ENCODE measurements at regions not wholly inside any gene's neighbourhood (a gene's known extent, or its start where the extent isn't known, plus 50 kb on each side); places are given as distances from the start of the nearest gene placed in this dataset.

DNA sequence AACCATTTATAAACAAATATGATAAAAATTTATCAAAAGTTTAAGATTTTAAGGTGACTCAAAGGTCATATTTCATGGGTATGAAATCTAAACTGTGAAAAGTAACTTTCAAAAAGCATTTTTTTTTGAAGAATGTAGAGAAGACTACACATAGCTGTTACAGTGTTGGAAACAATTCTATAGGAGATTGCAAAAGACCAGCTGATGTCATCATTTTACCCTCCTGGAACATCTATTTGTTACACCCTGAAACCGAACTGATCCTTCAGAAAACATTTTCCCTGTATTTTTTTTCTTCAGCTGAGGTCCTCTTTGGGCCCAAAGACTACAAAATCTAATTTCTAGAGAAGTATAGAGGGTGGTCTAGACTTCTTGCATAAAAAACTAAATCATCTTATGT is 297.5 kb upstream of the FERMT1 start:
- H4K91ac ChIP-seq (ENCODE audit: insufficient read length, low read depth, low read length), result no peak overlapping the region
- no peak overlapping the region for H4K5ac ChIP-seq (ENCODE audit: insufficient read length, low read depth, low read length)
- H3K4ac ChIP-seq (ENCODE audit: low read depth, low read length), result no peak overlapping the region
- no peaks in the 10 kb centered on the region for H3K27me3 ChIP-seq (ENCODE audit: insufficient read depth, low read length)
- no peak overlapping the region for H2BK12ac ChIP-seq (ENCODE audit: insufficient read length, low read depth, low read length)
- no peak overlapping the region for H2AFZ ChIP-seq (ENCODE audit: low read length)
- Mint-ChIP-seq H3K36me3 (ENCODE audit: insufficient read depth in 1 of 3, low read depth in 3 of 3) (no peaks in the 10 kb centered on the region), H3K9me3 (no peaks in the 10 kb centered on the region), H3K27me3 (ENCODE audit: low read depth) (no peaks in the 10 kb centered on the region), H3K27ac (no peak overlapping the region), H3K4me3 (no peak overlapping the region), H3K4me1 (peaks cover 2 to 6% of the 10 kb centered on the region in 2 experiments; a peak in 2 of 4 replicates)
- no peak overlapping the region for H3K4me2 ChIP-seq (ENCODE audit: insufficient read depth, insufficient read length, low read length)
- H4K20me1 ChIP-seq (ENCODE audit: control insufficient read depth, insufficient read depth, insufficient read length), result no peaks in the 10 kb centered on the region
- no peak overlapping the region for H2BK20ac ChIP-seq (ENCODE audit: low read depth, low read length, poor library complexity, severe bottlenecking)
- H3K9ac ChIP-seq (ENCODE audit: extremely low read depth, insufficient read length, low read length), result no peak overlapping the region
- no peak overlapping the region for H3K27ac ChIP-seq (ENCODE audit: insufficient read length, low read depth, low read length)
- H3K79me1 ChIP-seq (ENCODE audit: insufficient read depth, low read depth, low read length, poor library complexity, severe bottlenecking), result no peaks in the 10 kb centered on the region
- DNase-seq, result no peak
- H4K8ac ChIP-seq (replicated peaks; ENCODE audit: insufficient read length, low read depth, low read length), result no peak overlapping the region
- TF ChIP-seq, protein P1, sequence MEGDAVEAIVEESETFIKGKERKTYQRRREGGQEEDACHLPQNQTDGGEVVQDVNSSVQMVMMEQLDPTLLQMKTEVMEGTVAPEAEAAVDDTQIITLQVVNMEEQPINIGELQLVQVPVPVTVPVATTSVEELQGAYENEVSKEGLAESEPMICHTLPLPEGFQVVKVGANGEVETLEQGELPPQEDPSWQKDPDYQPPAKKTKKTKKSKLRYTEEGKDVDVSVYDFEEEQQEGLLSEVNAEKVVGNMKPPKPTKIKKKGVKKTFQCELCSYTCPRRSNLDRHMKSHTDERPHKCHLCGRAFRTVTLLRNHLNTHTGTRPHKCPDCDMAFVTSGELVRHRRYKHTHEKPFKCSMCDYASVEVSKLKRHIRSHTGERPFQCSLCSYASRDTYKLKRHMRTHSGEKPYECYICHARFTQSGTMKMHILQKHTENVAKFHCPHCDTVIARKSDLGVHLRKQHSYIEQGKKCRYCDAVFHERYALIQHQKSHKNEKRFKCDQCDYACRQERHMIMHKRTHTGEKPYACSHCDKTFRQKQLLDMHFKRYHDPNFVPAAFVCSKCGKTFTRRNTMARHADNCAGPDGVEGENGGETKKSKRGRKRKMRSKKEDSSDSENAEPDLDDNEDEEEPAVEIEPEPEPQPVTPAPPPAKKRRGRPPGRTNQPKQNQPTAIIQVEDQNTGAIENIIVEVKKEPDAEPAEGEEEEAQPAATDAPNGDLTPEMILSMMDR (conservative IDR thresholded peaks at IDR 0.05), result no peak
- H3K56ac ChIP-seq (ENCODE audit: insufficient read length, low read depth, low read length), result no peak overlapping the region
- no peak overlapping the region for H2BK120ac ChIP-seq (ENCODE audit: low read depth, low read length, poor library complexity, severe bottlenecking)
- no peak overlapping the region for H3K18ac ChIP-seq (ENCODE audit: insufficient read length, low read depth, low read length)
- H3K9me3 ChIP-seq (ENCODE audit: control insufficient read depth, low read depth, low read length), result no peaks in the 10 kb centered on the region
- H2BK15ac ChIP-seq (ENCODE audit: low read depth, low read length), result no peak overlapping the region
- H2AK5ac ChIP-seq (ENCODE audit: insufficient read length, low read length), result no peak overlapping the region
- no peak overlapping the region for H2BK5ac ChIP-seq (ENCODE audit: insufficient read length, low read length)
- no peaks in the 10 kb centered on the region for H3K23me2 ChIP-seq (ENCODE audit: insufficient read length, low read depth, low read length, poor library complexity, severe bottlenecking)
- H3K4me1 ChIP-seq (ENCODE audit: insufficient read depth, low read length), result no peaks in the 10 kb centered on the region
- H3T11ph ChIP-seq (ENCODE audit: low read length), result no peak overlapping the region
- H3K14ac ChIP-seq (ENCODE audit: insufficient read depth, low read length), result no peak overlapping the region
- no CpG with 5 or more reads among the region's 1 CpG for WGBS (ENCODE audit: extremely low coverage, insufficient read length, low lambda C conversion rate)
- H3K79me2 ChIP-seq (ENCODE audit: insufficient read depth, low read length), result no peaks in the 10 kb centered on the region
- H3K23ac ChIP-seq (ENCODE audit: insufficient read length, low read depth, low read length), result no peak overlapping the region

All from H9 (cell line).